ENCODE measurements at regions not wholly inside any gene's neighbourhood (a gene's known extent, or its start where the extent isn't known, plus 50 kb on each side); places are given as distances from the start of the nearest gene placed in this dataset.

DNA sequence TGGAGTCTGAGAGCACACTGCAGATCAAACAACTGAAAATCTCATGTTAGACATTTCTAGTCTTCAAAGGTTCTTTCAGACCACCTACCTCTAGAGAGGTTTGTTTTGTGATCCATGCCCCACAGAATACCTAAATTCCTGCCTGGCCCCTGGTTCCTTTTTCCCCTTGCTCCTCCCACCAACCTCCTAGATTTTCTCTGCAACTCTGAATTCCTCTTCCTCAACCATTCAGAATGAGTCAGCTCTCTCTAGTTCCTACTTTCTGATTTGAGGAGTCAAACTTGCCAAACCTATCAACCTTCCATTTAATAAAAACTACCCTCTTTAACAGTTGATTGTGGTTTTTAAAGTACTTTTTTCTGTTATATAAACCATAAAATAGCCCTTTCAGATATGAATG lies 83.2 kb upstream of the ZNF462 start:
- TF ChIP-seq EZH2phosphoT487 (IDR thresholded peaks at IDR 0.05; ENCODE audit: insufficient read depth, low read depth) (no peak), EZH2 (IDR thresholded peaks at IDR 0.05; ENCODE audit: insufficient read depth, poor library complexity, severe bottlenecking) (no peak)
